Skeletal muscle cell (primary cell): ENCODE measurements at regions not wholly inside any gene's neighbourhood (a gene's known extent, or its start where the extent isn't known, plus 50 kb on each side); places are given as distances from the start of the nearest gene placed in this dataset.
"Not testable (repeated sequence)": the region's sequence is repeated elsewhere in the genome, so short reads cannot be mapped to it uniquely, and the experiment has no call there.

Experiments used
- DNase-seq: peaks from one replicate; pipeline ENCODE4 v3.0.0-alpha.2; 2010; ENCODE audit warnings: low read depth
- H3K4me3 ChIP-seq: 2 replicates; pipeline ENCODE4 v1.5.1; 2011; ENCODE audit warnings: low read depth, mild to moderate bottlenecking, control low read depth, low read length, moderate library complexity

DNA sequence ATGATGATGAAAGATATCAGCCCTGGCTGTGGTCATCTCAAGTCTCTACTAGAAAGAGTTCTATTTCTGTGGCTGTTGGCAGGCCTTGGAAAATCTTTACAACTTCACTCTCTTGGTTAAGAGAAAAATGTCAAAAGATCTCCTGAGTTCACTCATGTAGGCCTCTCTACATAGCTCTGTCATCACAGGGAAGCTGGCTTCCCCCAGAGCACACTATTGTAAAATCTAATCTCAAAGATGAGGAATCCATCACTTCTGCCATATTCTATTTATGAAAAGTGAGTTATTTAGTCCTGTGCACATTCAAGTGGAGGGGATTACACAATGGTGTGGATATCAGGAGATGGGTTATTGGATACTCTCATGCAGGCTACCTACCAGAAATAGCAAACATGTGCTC, 388.4 kb upstream of the HS3ST1 start:
- DNase-seq = no peak
- H3K4me3 ChIP-seq = no peak overlapping the region

GRCh38 chr4:11814758-11815157, 386.1 kb upstream of the HS3ST1 start:
- no peak for DNase-seq
- H3K4me3 ChIP-seq = no peak overlapping the region

GRCh38 chr4:11813951-11814446, 385.3 kb upstream of the HS3ST1 start:
- no peak overlapping the region for H3K4me3 ChIP-seq
- DNase-seq = no peak

DNA sequence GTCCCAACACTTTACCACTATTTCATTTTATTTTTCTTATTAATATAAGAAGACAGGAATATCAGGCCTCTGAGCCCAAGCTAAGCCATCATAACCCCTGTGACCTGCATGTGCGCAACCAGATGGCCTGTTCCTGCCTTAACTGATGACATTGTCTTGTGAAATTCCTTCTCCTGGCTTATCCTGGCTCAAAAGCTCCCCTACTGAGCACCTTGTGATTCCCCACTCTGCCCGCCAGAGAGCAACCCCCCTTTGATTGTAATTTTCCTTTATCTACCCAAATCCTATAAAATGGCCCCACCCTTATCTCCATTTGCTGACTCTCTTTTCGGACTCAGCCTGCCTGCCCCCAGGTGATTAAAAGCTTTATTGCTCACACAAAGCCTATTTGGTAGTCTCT, 382.8 kb upstream of the HS3ST1 start:
- H3K4me3 ChIP-seq, DNase-seq: not testable (repeated sequence)

DNA sequence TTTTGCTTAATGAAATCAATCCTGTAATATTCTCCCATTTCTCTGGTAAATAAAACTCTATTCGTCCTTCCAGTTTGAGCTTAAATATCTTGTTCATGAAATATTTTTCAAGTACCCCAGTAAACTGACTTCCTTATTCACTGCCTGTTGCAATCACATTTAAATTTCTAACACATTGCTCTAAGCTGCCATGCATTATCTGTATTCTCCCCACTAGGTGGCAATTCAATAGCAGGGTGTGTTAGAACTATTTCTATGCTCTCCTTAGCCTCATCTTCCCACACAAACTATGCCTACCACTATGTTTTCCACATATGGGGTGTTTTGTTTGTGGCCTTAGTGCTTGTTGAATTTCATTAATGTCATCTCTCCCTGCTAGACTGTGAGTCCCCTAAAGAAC, 377.1 kb upstream of the HS3ST1 start:
- DNase-seq = no peak
- no peak overlapping the region for H3K4me3 ChIP-seq

GRCh38 chr4:11801466-11802446, 373.1 kb upstream of the HS3ST1 start:
- DNase-seq = no peak
- H3K4me3 ChIP-seq = no peak overlapping the region

DNA sequence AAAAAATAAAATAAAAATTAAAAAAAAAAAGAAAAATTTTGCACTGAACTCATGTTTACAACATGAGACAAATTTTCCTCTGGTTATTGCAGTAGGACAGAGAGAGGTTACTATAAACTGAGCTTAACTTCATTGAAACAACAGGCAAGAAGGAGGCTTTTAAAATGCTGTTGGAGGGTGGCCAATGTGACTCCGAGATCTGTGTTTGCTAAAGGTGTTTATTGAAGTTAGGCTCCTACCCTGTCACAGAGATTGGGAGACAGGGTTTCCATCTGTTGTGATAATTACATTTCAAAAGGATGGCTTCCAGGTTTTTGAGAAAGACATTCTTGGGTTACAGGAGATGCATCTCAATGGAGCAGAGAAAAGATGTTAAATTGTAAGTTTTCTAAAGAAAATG, 370.5 kb upstream of the HS3ST1 start:
- DNase-seq = no peak
- no peak overlapping the region for H3K4me3 ChIP-seq

DNA sequence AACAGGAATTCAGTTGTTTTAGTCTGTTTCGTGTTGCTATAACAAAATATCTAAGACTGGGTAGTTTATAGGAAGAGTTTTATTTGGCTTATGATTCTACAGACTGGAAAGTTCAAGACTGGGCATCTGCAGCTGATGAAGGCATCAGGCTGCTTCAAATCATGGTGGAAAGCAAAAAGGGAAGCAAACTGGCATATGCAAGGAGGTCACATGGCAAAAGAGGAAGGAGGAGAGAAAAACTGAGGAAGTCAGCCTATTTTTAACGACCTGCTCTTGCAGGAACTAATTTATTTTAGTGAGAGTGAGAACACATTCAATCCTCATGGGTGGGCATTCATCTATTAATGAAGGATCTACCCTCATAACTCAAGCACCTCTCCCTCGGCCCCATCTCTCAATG, 363.1 kb upstream of the HS3ST1 start:
- no peak for DNase-seq
- H3K4me3 ChIP-seq = no peak overlapping the region

GRCh38 chr4:11790230-11790629, 361.5 kb upstream of the HS3ST1 start:
- DNase-seq = no peak
- H3K4me3 ChIP-seq = no peak overlapping the region

GRCh38 chr4:11783588-11783987, 354.9 kb upstream of the HS3ST1 start:
- DNase-seq = no peak
- H3K4me3 ChIP-seq = no peak overlapping the region

GRCh38 chr4:11782859-11783258, 354.2 kb upstream of the HS3ST1 start:
- no peak for DNase-seq

DNA sequence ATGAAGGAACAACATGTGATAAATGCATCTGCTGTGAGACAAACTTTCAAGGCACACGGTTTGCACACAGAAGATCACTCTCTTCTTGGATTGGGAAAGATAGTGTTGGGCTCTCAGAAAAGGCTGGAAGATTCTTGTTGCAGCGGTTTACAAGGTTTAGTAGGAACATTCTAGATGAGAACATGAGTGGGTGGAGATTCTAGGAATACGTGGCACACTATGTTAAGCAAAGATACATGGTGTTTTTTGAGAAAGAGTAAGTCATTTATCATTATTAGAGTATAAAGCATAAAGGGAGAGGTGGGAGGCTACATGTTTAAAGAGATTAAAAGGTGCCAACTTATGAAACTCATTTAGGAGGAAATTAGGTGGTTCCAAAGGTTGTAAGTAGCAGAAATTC, 348.8 kb upstream of the HS3ST1 start:
- H3K4me3 ChIP-seq = no peak overlapping the region
- no peak for DNase-seq

More at GRCh38 chr4:11782859-11783258, 354.2 kb upstream of the HS3ST1 start:
- no peak overlapping the region for H3K4me3 ChIP-seq

GRCh38 chr4:11774346-11774745, 345.7 kb upstream of the HS3ST1 start:
- DNase-seq = no peak
- H3K4me3 ChIP-seq = no peak overlapping the region

- H3K4me3 ChIP-seq = no peak overlapping the region
- no peak for DNase-seq
Measured at GRCh38 chr4:11773798-11774197, 345.1 kb upstream of the HS3ST1 start.

- no peak for DNase-seq
Measured at GRCh38 chr4:11769434-11769833, 340.7 kb upstream of the HS3ST1 start.

GRCh38 chr4:11768251-11768972, 339.7 kb upstream of the HS3ST1 start:
- DNase-seq = no peak

More at GRCh38 chr4:11769434-11769833, 340.7 kb upstream of the HS3ST1 start:
- no peak overlapping the region for H3K4me3 ChIP-seq

DNA sequence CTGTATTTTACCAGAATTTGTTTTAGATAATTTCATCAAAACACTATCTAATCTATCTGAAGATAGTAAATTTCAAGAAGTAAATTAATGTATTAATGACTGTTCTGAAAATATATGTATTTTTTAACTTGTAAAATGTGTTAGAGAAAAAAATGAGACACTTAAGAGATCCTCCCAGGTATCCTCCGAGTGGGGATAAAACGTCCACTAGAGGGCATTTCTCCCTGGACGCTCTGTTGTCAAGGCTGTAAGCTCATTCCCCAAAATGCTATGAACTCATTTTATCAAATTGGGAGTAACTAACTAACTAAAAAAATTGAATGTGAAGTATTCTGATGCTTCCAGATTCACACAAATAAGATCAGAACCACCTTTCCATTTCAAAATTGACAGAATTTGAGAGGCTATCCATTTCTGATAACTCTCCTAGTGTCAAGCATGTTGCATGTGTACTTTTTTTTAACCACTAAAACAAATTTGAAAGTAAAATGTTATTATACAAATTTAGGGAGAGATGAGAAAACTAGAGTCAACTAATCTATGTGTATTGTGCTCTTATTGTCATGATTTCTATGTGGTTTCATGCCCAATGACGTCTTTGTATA, 337.3 kb upstream of the HS3ST1 start:
- no peak overlapping the region for H3K4me3 ChIP-seq
- DNase-seq = no peak

More at GRCh38 chr4:11768251-11768972, 339.7 kb upstream of the HS3ST1 start:
- no peak overlapping the region for H3K4me3 ChIP-seq

DNA sequence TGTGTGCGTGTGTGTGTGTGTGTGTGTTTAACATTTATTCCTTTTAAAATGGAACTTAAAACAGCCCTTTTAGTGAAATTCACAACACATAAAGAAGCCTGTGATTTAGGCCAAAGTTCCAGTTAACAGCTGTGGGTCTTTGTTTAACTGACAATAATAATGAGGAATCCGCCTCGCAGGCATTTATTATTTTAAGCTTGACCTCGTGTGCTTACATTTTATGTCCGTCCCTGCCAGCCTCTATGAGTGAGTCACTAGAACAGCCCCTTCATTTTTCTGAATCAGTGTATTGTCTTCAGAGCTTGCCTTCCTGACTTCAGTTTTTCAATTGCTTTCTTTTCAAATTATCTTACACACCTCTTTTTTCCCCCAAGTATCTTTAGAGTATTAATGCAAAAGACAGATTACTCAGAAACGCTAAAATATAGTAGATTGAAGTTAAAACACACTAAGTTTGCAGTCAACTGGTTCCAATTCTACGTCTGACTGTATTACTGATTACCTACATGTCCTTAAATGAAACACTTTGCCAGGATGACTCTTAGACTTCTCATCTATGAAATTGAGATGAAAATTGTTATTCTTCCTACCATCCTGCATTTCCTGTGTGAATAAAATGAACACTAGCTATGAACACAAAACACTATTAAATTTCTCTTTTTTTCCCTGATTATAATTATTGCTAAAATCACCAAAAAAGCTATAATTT, 319.6 kb upstream of the HS3ST1 start:
- H3K4me3 ChIP-seq = no peak overlapping the region

DNA sequence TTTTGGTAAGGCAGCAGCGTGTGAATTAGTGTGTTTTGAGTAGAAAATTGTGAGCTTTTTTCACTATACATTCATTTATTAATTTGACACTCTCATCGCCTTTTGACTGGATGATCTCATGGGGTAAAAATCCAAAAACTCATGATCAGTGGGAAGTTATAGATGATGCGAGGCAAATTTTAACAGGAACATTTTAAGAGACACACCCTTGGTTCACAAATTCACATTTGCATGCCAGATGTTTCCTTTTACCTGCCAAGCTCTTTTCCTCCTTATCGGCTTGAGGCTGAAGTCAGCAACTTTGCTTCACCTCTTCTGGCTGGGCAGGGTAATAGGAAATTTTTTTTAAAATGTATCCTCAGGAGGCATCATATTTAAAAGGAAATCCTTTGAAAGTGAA, 318.0 kb upstream of the HS3ST1 start:
- DNase-seq = no peak
- no peak overlapping the region for H3K4me3 ChIP-seq

More for the DNA sequence above, 319.6 kb upstream of the HS3ST1 start:
- DNase-seq = peak; percentile 41
